PFSK-1 (cell line): ENCODE measurements at regions not wholly inside any gene's neighbourhood (a gene's known extent, or its start where the extent isn't known, plus 50 kb on each side); places are given as distances from the start of the nearest gene placed in this dataset.

ENCODE experiments used
- POLR2AphosphoS5 ChIP-seq: IDR thresholded peaks from 2 replicates; pipeline ENCODE4 v1.6.1; 2012; ENCODE audit warnings: low read depth, mild to moderate bottlenecking, control low read depth, low read length, moderate library complexity
- REST ChIP-seq, 2 experiments: IDR thresholded peaks; 2 replicates each; pipeline versions ENCODE4 v1.6.1 to v1.8.0; 2011 to 2012; ENCODE audit warnings: low read depth in 2 of 2, low read length in 2 of 2, control low read depth in 1 of 2, inconsistent platforms in 1 of 2, mild to moderate bottlenecking in 1 of 2, moderate library complexity in 1 of 2; ENCODE audit not compliant: insufficient read depth in 1 of 2
- SIN3A ChIP-seq: IDR thresholded peaks from 2 replicates; pipeline ENCODE4 v1.6.1; 2012; ENCODE audit warnings: mild to moderate bottlenecking, low read length, moderate library complexity, borderline replicate concordance; ENCODE audit not compliant: insufficient read depth
- TAF1 ChIP-seq: IDR thresholded peaks from 2 replicates; pipeline ENCODE4 v1.6.1; 2012; ENCODE audit warnings: low read length, control low read depth, borderline replicate concordance; ENCODE audit not compliant: insufficient read depth

GRCh38 chr21:15947677-15948076, 217.9 kb downstream of the USP25 start:
- TF ChIP-seq TAF1 (no peak), REST (IDR thresholded peaks at IDR 0.05; ENCODE audit: insufficient read depth in 1 of 2, low read depth in 2 of 2, low read length in 2 of 2) (no peak), SIN3A (no peak), POLR2AphosphoS5 (no peak)
